GM21619 (cell line): ENCODE measurements at regions not wholly inside any gene's neighbourhood (a gene's known extent, or its start where the extent isn't known, plus 50 kb on each side); places are given as distances from the start of the nearest gene placed in this dataset.
"Not testable (repeated sequence)": the region's sequence is repeated elsewhere in the genome, so short reads cannot be mapped to it uniquely, and the experiment has no call there.

Experiments
- ATAC-seq: cut with Tn5 transposase; IDR thresholded peaks from one replicate; pipeline ENCODE4 v1.9.1; 2021; ENCODE audit not compliant: unreplicated experiment

- ATAC-seq, result no peak
Observed at GRCh38 chr18:34280000-34280399, 55.3 kb upstream of the NOL4 start.

GRCh38 chr18:34280653-34281052, 55.9 kb upstream of the NOL4 start:
- no peak for ATAC-seq

DNA sequence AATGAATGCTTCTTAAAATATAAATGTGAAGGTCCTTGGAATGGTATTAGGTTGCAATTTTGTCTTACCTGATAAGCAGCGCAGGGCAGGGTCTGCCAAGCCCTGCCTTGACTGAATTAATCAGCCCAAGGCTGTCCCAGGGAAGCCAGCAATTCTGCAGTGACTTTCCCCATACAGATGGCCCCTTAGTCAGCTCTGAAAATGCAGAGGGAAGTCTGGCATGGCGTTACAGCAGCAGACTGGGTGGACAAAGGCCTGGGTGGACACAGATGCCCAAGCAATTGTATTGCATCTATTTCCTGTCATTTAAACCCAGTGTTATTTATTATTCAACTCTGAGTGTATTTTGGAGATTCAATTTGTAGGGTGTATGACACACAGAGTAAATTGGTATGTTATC, 56.6 kb upstream of the NOL4 start:
- no peak for ATAC-seq

GRCh38 chr18:34281722-34282121, 57.0 kb upstream of the NOL4 start:
- no peak for ATAC-seq

GRCh38 chr18:34283506-34283905, 58.8 kb upstream of the NOL4 start:
- no peak for ATAC-seq

DNA sequence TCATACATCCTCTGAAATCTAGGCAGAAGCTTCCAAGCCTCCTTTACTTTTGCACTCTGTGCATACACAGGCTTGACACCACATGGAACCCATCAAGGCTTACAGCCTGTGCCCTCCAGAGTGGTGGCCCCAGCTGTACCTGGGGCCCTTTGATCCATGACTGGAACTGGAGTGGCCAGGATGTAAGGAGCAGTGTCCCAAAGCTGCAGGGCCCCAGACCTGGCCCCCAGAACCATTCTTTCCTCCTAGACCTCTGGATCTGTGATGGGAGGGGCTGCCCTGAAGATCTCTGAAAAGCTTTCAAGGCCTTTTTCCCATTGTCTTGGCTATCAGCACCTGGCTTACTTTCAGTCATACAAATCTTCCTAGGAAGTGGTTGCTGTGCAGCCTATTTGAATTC, 63.1 kb upstream of the NOL4 start:
- no peak for ATAC-seq

GRCh38 chr18:34292594-34292993, 67.9 kb upstream of the NOL4 start:
- no peak for ATAC-seq

- ATAC-seq, result no peak
Observed at GRCh38 chr18:34297287-34297686, 72.6 kb upstream of the NOL4 start.

- no peak for ATAC-seq
Observed at GRCh38 chr18:34299828-34300227, 75.1 kb upstream of the NOL4 start.

- ATAC-seq, result no peak
Observed at GRCh38 chr18:34311468-34311867, 86.8 kb upstream of the NOL4 start.

GRCh38 chr18:34314847-34315246, 90.1 kb upstream of the NOL4 start:
- ATAC-seq, result no peak

GRCh38 chr18:34315591-34316352, 91.1 kb upstream of the NOL4 start:
- no peak for ATAC-seq

DNA sequence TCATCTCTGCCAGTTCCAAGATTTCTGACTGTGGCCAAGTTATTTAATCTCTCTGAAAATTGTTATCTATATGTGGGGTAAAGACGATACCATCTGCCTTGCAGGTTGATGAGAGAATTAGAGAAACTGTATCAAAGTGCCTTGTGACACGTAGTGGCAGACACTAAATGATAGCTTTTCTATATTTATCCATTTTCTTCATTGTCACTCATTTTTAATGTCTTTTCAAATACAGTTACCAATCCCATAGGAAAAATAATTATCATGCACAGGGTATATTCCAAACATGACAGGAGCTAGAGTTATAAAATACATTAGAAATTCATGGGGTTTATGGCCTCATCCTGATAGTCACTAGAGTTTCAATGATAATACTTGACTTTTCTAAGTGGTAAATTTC, 95.6 kb upstream of the NOL4 start:
- ATAC-seq, result no peak

GRCh38 chr18:34321066-34321465, 96.4 kb upstream of the NOL4 start:
- ATAC-seq, result peak; percentile 71

GRCh38 chr18:34322365-34323289, 97.9 kb upstream of the NOL4 start:
- ATAC-seq, result peak; percentile 53

GRCh38 chr18:34329840-34330239, 105.1 kb upstream of the NOL4 start:
- ATAC-seq, result no peak

- ATAC-seq, result no peak
Observed at GRCh38 chr18:34330308-34330707, 105.6 kb upstream of the NOL4 start.

GRCh38 chr18:34330907-34331306, 106.2 kb upstream of the NOL4 start:
- not testable (repeated sequence) for ATAC-seq

DNA sequence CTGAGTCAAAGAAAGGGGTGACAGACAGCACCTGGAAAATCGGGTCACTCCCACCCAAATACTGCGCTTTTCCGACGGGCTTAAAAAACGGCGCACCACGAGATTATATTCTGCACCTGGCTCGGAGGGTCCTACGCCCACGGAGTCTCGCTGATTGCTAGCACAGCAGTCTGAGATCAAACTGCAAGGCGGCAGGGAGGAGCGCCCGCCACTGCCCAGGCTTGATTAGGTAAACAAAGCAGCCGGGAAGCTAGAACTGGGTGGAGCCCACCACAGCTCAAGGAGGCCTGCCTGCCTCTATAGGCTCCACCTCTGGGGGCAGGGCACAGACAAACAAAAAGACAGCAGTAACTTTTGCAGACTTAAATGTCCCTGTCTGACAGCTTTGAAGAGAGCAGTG, 106.6 kb upstream of the NOL4 start:
- not testable (repeated sequence) for ATAC-seq

GRCh38 chr18:34339155-34339554, 114.4 kb upstream of the NOL4 start:
- no peak for ATAC-seq

DNA sequence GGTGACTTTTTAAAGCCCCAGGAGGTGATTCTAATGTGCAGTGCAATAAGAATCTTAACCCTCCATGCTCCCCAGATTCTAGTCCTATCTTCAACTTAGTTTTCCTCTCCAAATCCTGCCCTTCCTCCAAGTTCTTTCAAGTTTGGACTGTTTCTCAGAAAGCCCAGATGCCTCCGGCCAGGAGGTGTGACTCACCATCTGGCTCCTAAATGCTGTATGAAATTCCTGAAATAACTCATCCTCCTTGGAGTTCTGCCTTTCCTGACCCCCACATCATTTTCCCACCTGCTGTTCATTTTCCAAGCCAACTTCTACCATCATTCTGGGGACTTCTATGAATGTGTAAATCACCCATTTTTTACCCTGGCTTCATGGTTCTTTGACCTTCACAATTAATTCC, 118.2 kb upstream of the NOL4 start:
- no peak for ATAC-seq

DNA sequence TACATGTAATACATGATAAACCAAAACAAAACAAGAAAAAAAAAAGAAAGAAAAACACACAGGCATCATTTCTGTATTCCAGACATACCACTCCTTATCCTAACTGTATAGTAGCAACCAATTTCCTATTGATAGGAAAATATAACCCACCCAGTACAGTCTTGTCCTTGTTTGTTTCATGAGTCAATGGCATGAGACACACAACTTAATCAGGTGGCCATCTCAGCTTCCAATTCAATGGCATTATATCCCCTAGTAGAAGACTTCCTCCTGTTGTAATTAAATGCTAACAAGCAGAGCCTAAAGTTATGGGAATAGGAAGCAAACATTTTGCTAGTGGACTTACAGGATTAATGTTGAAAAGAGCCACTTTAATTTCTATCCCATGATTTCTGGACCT, 121.0 kb upstream of the NOL4 start:
- no peak for ATAC-seq
